ENCODE measurements at regions not wholly inside any gene's neighbourhood (a gene's known extent, or its start where the extent isn't known, plus 50 kb on each side); places are given as distances from the start of the nearest gene placed in this dataset.

GRCh38 chr2:128787616-128788015, 468.9 kb upstream of the HS6ST1 start:
- no peaks in the 10 kb centered on the region for H3K4me1 ChIP-seq
- DNase-seq: no peak
- H3K9me3 ChIP-seq: no peaks in the 10 kb centered on the region

GRCh38 chr2:128788636-128789220, 470.1 kb upstream of the HS6ST1 start:
- Histone ChIP-seq H3K4me3 (no peak overlapping the region), H3K27me3 (no peaks in the 10 kb centered on the region), H3K36me3 (ENCODE audit: low read depth, missing control alignments) (no peaks in the 10 kb centered on the region), H3K4me1 (no peaks in the 10 kb centered on the region), H3K9me3 (no peaks in the 10 kb centered on the region), H3K27ac (no peak overlapping the region)
- intact Hi-C loops (cut with DNase I; ENCODE audit: low total_unique reads): no loop called here
- 68 to 74% methylated on average over 6 to 9 of the region's 9 CpGs for WGBS, 2 donors
- DNase-seq: peak; percentile 6
- TF ChIP-seq CTCF (IDR thresholded peaks at IDR 0.05) (no peak), POLR2A (IDR thresholded peaks at IDR 0.05) (no peak)

More at GRCh38 chr2:128787616-128788015, 468.9 kb upstream of the HS6ST1 start:
- no peak for TF ChIP-seq POLR2A (IDR thresholded peaks at IDR 0.05)
- TF ChIP-seq CTCF (IDR thresholded peaks at IDR 0.05): no peak
- Histone ChIP-seq H3K36me3 (ENCODE audit: low read depth, missing control alignments) (no peaks in the 10 kb centered on the region), H3K27ac (no peak overlapping the region), H3K4me3 (no peak overlapping the region), H3K27me3 (no peaks in the 10 kb centered on the region)
- intact Hi-C loops (cut with DNase I; ENCODE audit: low total_unique reads): no loop called here
- 83 to 93% methylated on average over 9 to 14 of the region's 14 CpGs for WGBS, 2 donors

GRCh38 chr2:128789221-128789620, 470.6 kb upstream of the HS6ST1 start:
- TF ChIP-seq POLR2A (IDR thresholded peaks at IDR 0.05) (no peak), CTCF (IDR thresholded peaks at IDR 0.05) (no peak)

GRCh38 chr2:128789776-128790455, 471.2 kb upstream of the HS6ST1 start:
- Histone ChIP-seq H3K27me3 (no peaks in the 10 kb centered on the region), H3K36me3 (ENCODE audit: low read depth, missing control alignments) (no peaks in the 10 kb centered on the region), H3K9me3 (no peaks in the 10 kb centered on the region), H3K4me3 (peak overlapping the region in 1 of 2 donors; percentile 20), H3K27ac (no peak overlapping the region), H3K4me1 (no peaks in the 10 kb centered on the region)
- no peak for DNase-seq
- TF ChIP-seq POLR2A (IDR thresholded peaks at IDR 0.05): no peak
- TF ChIP-seq CTCF (IDR thresholded peaks at IDR 0.05): no peak
- intact Hi-C loops (cut with DNase I; ENCODE audit: low total_unique reads): no loop called here
- WGBS, 2 donors: 74 to 80% methylated on average over 7 to 21 of the region's 21 CpGs

More at GRCh38 chr2:128789221-128789620, 470.6 kb upstream of the HS6ST1 start:
- no peaks in the 10 kb centered on the region for H3K4me1 ChIP-seq
- H3K9me3 ChIP-seq: no peaks in the 10 kb centered on the region
- no peaks in the 10 kb centered on the region for H3K27me3 ChIP-seq
- WGBS, 2 donors: 47 to 74% methylated on average over 6 of the region's 6 CpGs
- peak; percentile 7 for DNase-seq
- no peak overlapping the region for H3K4me3 ChIP-seq
- no peaks in the 10 kb centered on the region for H3K36me3 ChIP-seq (ENCODE audit: low read depth, missing control alignments)
- intact Hi-C loops (cut with DNase I; ENCODE audit: low total_unique reads): no loop called here
- H3K27ac ChIP-seq: no peak overlapping the region

Measured in testis (tissue), 2 donors.